Muscle of arm (tissue), 1 donor: ENCODE measurements at regions not wholly inside any gene's neighbourhood (a gene's known extent, or its start where the extent isn't known, plus 50 kb on each side); places are given as distances from the start of the nearest gene placed in this dataset.
"Not testable (repeated sequence)": the region's sequence is repeated elsewhere in the genome, so short reads cannot be mapped to it uniquely, and the experiment has no call there.

Experiments
- DNase-seq: peaks from one replicate; pipeline ENCODE4 v3.0.0-alpha.2; 2013

- DNase-seq = no peak
Measured at GRCh38 chr2:166831930-166832329, 56.4 kb upstream of the XIRP2 start.

- DNase-seq = no peak
Measured at GRCh38 chr2:166825914-166826313, 62.4 kb upstream of the XIRP2 start.

GRCh38 chr2:166814335-166814734, 73.9 kb upstream of the XIRP2 start:
- no peak for DNase-seq

- no peak for DNase-seq
Measured at GRCh38 chr2:166812166-166812891, 76.0 kb upstream of the XIRP2 start.

GRCh38 chr2:166805753-166806152, 82.5 kb upstream of the XIRP2 start:
- DNase-seq = no peak

GRCh38 chr2:166803373-166804000, 84.8 kb upstream of the XIRP2 start:
- DNase-seq = peak; percentile 14

- no peak for DNase-seq
Measured at GRCh38 chr2:166802475-166802874, 85.8 kb upstream of the XIRP2 start.

- DNase-seq = no peak
Measured at GRCh38 chr2:166792808-166793207, 95.5 kb upstream of the XIRP2 start.

- DNase-seq = no peak
Measured at GRCh38 chr2:166786707-166787106, 101.6 kb upstream of the XIRP2 start.

- DNase-seq = no peak
Measured at GRCh38 chr2:166784296-166784946, 103.9 kb upstream of the XIRP2 start.

- DNase-seq = no peak
Measured at GRCh38 chr2:166775176-166775575, 113.1 kb upstream of the XIRP2 start.

GRCh38 chr2:166773308-166773949, 114.9 kb upstream of the XIRP2 start:
- no peak for DNase-seq

- no peak for DNase-seq
Measured at GRCh38 chr2:166768393-166769123, 119.7 kb upstream of the XIRP2 start.

GRCh38 chr2:166766769-166767322, 121.4 kb upstream of the XIRP2 start:
- DNase-seq = not testable (repeated sequence)

- DNase-seq = no peak
Measured at GRCh38 chr2:166766220-166766619, 122.1 kb upstream of the XIRP2 start.

GRCh38 chr2:166765141-166765540, 123.1 kb upstream of the XIRP2 start:
- no peak for DNase-seq

GRCh38 chr2:166764702-166765101, 123.6 kb upstream of the XIRP2 start:
- DNase-seq = no peak

- DNase-seq = no peak
Measured at GRCh38 chr2:166764216-166764615, 124.1 kb upstream of the XIRP2 start.

GRCh38 chr2:166762746-166763145, 125.5 kb upstream of the XIRP2 start:
- DNase-seq = no peak

GRCh38 chr2:166758956-166759355, 129.3 kb upstream of the XIRP2 start:
- no peak for DNase-seq

GRCh38 chr2:166750624-166751023, 137.7 kb upstream of the XIRP2 start:
- DNase-seq = no peak

GRCh38 chr2:166744117-166744516, 144.2 kb upstream of the XIRP2 start:
- DNase-seq = not testable (repeated sequence)
